GM23338 (cell line): ENCODE measurements at regions not wholly inside any gene's neighbourhood (a gene's known extent, or its start where the extent isn't known, plus 50 kb on each side); places are given as distances from the start of the nearest gene placed in this dataset.

ENCODE experiments used
- ATAC-seq: fragments of 200-7000 bp; cut with Tn5 transposase; 3 replicates; pipeline ENCODE4 v1.9.1; 2020
- DNase-seq: peaks from one replicate; pipeline ENCODE4 v3.0.0-alpha.2; 2015; ENCODE audit warnings: low spot score
- H2AFZ ChIP-seq: fragments of 200-600 bp; sonication (generic); 2 replicates; pipeline ENCODE4 v1.8.0; 2016; ENCODE audit warnings: antibody characterized with exemption, mild to moderate bottlenecking, moderate library complexity
- H3F3A ChIP-seq: fragments of 200-600 bp; sonication (generic); replicated peaks from 2 replicates; pipeline ENCODE4 v1.8.0; 2017; ENCODE audit warnings: antibody characterized with exemption, mixed run types, low read depth
- H3K27ac ChIP-seq: fragments of 200-600 bp; sonication (generic); 2 replicates; pipeline ENCODE4 v1.6.1; 2016; ENCODE audit warnings: low read depth
- H3K27me3 ChIP-seq: fragments of 200-600 bp; sonication (generic); 2 replicates; pipeline ENCODE4 v1.8.0; 2016; ENCODE audit warnings: mild to moderate bottlenecking, mixed run types, moderate library complexity; ENCODE audit not compliant: insufficient read depth
- H3K36me3 ChIP-seq: fragments of 200-600 bp; sonication (generic); 2 replicates; pipeline ENCODE4 v1.8.0; 2016; ENCODE audit warnings: mild to moderate bottlenecking; ENCODE audit not compliant: insufficient read depth
- H3K4me1 ChIP-seq: fragments of 200-600 bp; sonication (generic); 2 replicates; pipeline ENCODE4 v1.8.0; 2016; ENCODE audit warnings: mild to moderate bottlenecking, moderate library complexity; ENCODE audit not compliant: insufficient read depth
- H3K4me2 ChIP-seq: fragments of 200-600 bp; sonication (generic); 2 replicates; pipeline ENCODE4 v1.7.1; 2017; ENCODE audit warnings: mixed run types
- H3K4me3 ChIP-seq: fragments of 200-600 bp; sonication (generic); 2 replicates; pipeline ENCODE4 v1.6.1; 2016; ENCODE audit warnings: mixed run types
- H3K79me2 ChIP-seq: fragments of 200-600 bp; sonication (generic); replicated peaks from 2 replicates; pipeline ENCODE4 v1.8.0; 2017; ENCODE audit warnings: mild to moderate bottlenecking; ENCODE audit not compliant: insufficient read depth
- H3K9me2 ChIP-seq: fragments of 200-600 bp; sonication (generic); 2 replicates; pipeline ENCODE4 v1.8.0; 2017; ENCODE audit not compliant: insufficient read depth
- H4K20me1 ChIP-seq: fragments of 200-600 bp; sonication (generic); replicated peaks from 2 replicates; pipeline ENCODE4 v1.8.0; 2017; ENCODE audit warnings: mild to moderate bottlenecking; ENCODE audit not compliant: insufficient read depth
- H3K27ac Mint-ChIP-seq: 2 replicates; pipeline ENCODE4 v1.8.0; 2020; ENCODE audit warnings: inconsistent platforms, mild to moderate bottlenecking, moderate library complexity, mixed read lengths
- H3K27me3 Mint-ChIP-seq: 3 replicates; pipeline ENCODE4 v1.8.0; 2022; ENCODE audit warnings: low read depth, mild to moderate bottlenecking, moderate library complexity, mixed read lengths, inconsistent platforms; ENCODE audit not compliant: insufficient read depth, poor library complexity
- H3K36me3 Mint-ChIP-seq: 3 replicates; pipeline ENCODE4 v1.8.0; 2021; ENCODE audit warnings: low read depth, mild to moderate bottlenecking, inconsistent platforms, moderate library complexity, mixed read lengths
- H3K4me1 Mint-ChIP-seq: 3 replicates; pipeline ENCODE4 v1.8.0; 2020; ENCODE audit warnings: mild to moderate bottlenecking, inconsistent platforms, mixed read lengths
- H3K4me3 Mint-ChIP-seq: 3 replicates; pipeline ENCODE4 v1.8.0; 2021; ENCODE audit warnings: moderate library complexity, mild to moderate bottlenecking, inconsistent platforms, mixed read lengths
- H3K9me3 Mint-ChIP-seq: 3 replicates; pipeline ENCODE4 v1.8.0; 2020; ENCODE audit warnings: moderate library complexity, mild to moderate bottlenecking, inconsistent platforms, mixed read lengths
- CTCF ChIP-seq, 2 experiments: fragments of 200-600 bp in 1 of 2; sonication (generic) in 1 of 2; conservative IDR thresholded peaks; 2 replicates each; pipeline versions ENCODE4 v1.5.1 to v1.6.1; 2016 to 2017; ENCODE audit warnings: antibody characterized with exemption in 2 of 2, low read depth in 2 of 2, mild to moderate bottlenecking in 2 of 2, moderate library complexity in 1 of 2
- ETS1 ChIP-seq: IDR thresholded peaks from 2 replicates; pipeline ENCODE4 v1.6.1; 2016; ENCODE audit warnings: antibody characterized with exemption
- EZH2phosphoT487 ChIP-seq: fragments of 200-600 bp; sonication (generic); IDR thresholded peaks from one replicate; pipeline ENCODE4 v1.8.1; 2018; ENCODE audit warnings: antibody characterized with exemption; ENCODE audit not compliant: unreplicated experiment
- JUNB ChIP-seq: IDR thresholded peaks from one replicate; pipeline ENCODE4 v1.6.1; 2016; ENCODE audit warnings: antibody characterized with exemption; ENCODE audit not compliant: unreplicated experiment
- NANOG ChIP-seq: IDR thresholded peaks from 2 replicates; pipeline ENCODE4 v1.6.1; 2016; ENCODE audit warnings: antibody characterized with exemption, borderline replicate concordance
- REST ChIP-seq: IDR thresholded peaks from one replicate; pipeline ENCODE4 v1.6.1; 2018; ENCODE audit warnings: antibody characterized with exemption; ENCODE audit not compliant: unreplicated experiment
- STAT1 ChIP-seq: IDR thresholded peaks from one replicate; pipeline ENCODE4 v1.6.1; 2016; ENCODE audit warnings: antibody characterized with exemption; ENCODE audit not compliant: unreplicated experiment
- ZNF114 ChIP-seq: fragments of 250-450 bp; sonication (Bioruptor Pico); IDR thresholded peaks from 2 replicates; pipeline ENCODE4 v1.5.0; 2020; ENCODE audit warnings: mild to moderate bottlenecking, moderate library complexity
- ZNF331 ChIP-seq: fragments of 250-450 bp; sonication (Bioruptor Pico); IDR thresholded peaks from 2 replicates; pipeline ENCODE4 v1.5.0; 2020; ENCODE audit warnings: low read depth, mild to moderate bottlenecking, moderate library complexity
- ZNF462 ChIP-seq: fragments of 250-450 bp; sonication (Bioruptor Pico); IDR thresholded peaks from 2 replicates; pipeline ENCODE4 v1.5.0; 2020; ENCODE audit warnings: mild to moderate bottlenecking, moderate library complexity

GRCh38 chr3:62938583-62938982 lies 63.4 kb upstream of the CADPS start:
- Histone ChIP-seq H3K36me3 (no peaks in the 10 kb centered on the region), H3K4me3 (no peak overlapping the region), H3K27me3 (no peaks in the 10 kb centered on the region), H3K27ac (no peak overlapping the region), H3K4me1 (peaks cover 5% of the 10 kb centered on the region; the same call in 1 of the 2 replicates), H3K9me2 (no peaks in the 10 kb centered on the region; the same call in 1 of the 2 replicates), H3K4me2 (no peak overlapping the region), H3K79me2 (no peaks in the 10 kb centered on the region), H3F3A (no peaks in the 10 kb centered on the region), H2AFZ (no peak overlapping the region), H4K20me1 (no peaks in the 10 kb centered on the region)
- Mint-ChIP-seq H3K36me3 (peaks cover 8% of the 10 kb centered on the region; the same call in 2 of the 3 replicates), H3K4me3 (no peak overlapping the region), H3K4me1 (peaks cover 13% of the 10 kb centered on the region), H3K27me3 (peaks cover 1% of the 10 kb centered on the region), H3K27ac (no peak overlapping the region), H3K9me3 (peaks cover 11% of the 10 kb centered on the region)
- DNase-seq: no peak
- ATAC-seq: no peak
- TF ChIP-seq JUNB (no peak), REST (no peak), EZH2phosphoT487 (no peak), NANOG (no peak), ZNF331 (CRISPR knock-in tag) (no peak), ZNF114 (CRISPR knock-in tag) (no peak), ZNF462 (CRISPR knock-in tag) (no peak), STAT1 (no peak), CTCF (conservative IDR thresholded peaks at IDR 0.05; ENCODE audit: low read depth in 2 of 2) (no peak), ETS1 (no peak)
